Stimulated activated naive B cell treated with anti-CD40 and anti-IgM and Interleukin-4, amounts not matched to agents 10 μg/mL and 1 μg/mL and 100 μg/mL, for 72 hours (primary cell): ENCODE measurements at regions not wholly inside any gene's neighbourhood (a gene's known extent, or its start where the extent isn't known, plus 50 kb on each side); places are given as distances from the start of the nearest gene placed in this dataset.

ENCODE experiments used
- ATAC-seq, 2 donors: fragments of 150-1000 bp; cut with Tn5 transposase; replicated peaks; 2 replicates each; pipeline ENCODE4 v1.10.0; 2021; ENCODE audit warnings: moderate library complexity in 1 of 2
- DNase-seq: peaks from one replicate; pipeline ENCODE4 v3.0.0; 2021
- H3K27ac Mint-ChIP-seq: one replicate; pipeline ENCODE4 v1.8.0; 2022; ENCODE audit warnings: mild to moderate bottlenecking, mixed read lengths
- H3K27me3 Mint-ChIP-seq, 2 donors: one replicate each; pipeline ENCODE4 v1.8.0; 2022; ENCODE audit warnings: mixed read lengths in 2 of 2
- H3K36me3 Mint-ChIP-seq, 2 donors: one replicate each; pipeline ENCODE4 v1.8.0; 2022; ENCODE audit warnings: mixed read lengths in 2 of 2, mild to moderate bottlenecking in 1 of 2
- H3K4me1 Mint-ChIP-seq, 2 donors: one replicate each; pipeline ENCODE4 v1.8.0; 2022; ENCODE audit warnings: mixed read lengths in 2 of 2, mild to moderate bottlenecking in 1 of 2
- H3K4me3 Mint-ChIP-seq, 2 donors: one replicate each; pipeline ENCODE4 v1.8.0; 2022; ENCODE audit warnings: mild to moderate bottlenecking in 2 of 2, mixed read lengths in 2 of 2, moderate library complexity in 1 of 2
- H3K9me3 Mint-ChIP-seq, 2 donors: one replicate each; pipeline ENCODE4 v1.8.0; 2022; ENCODE audit warnings: mixed read lengths in 2 of 2, mild to moderate bottlenecking in 1 of 2

DNA sequence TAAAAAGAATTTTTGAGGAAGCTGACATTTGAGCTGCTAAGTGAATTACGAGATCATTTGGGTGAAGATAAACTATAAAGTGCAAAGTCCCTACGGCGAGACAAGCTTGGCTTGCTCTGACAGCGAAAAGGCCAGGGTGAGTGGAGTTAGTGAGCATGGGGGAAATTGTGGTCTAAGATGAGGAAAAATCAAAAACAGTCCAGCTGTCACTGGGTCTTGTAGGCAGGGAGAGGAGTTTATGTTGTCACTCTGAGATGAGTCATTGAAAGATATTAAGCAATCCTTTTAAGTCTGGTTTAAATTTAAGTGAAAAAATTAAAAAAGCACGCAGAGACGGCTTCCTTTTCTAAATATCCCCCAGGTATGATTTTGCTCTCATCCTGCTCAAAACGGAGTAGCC is 601.9 kb downstream of the MRPL39 start:
- Mint-ChIP-seq H3K4me1 (peaks cover 4 to 9% of the 10 kb centered on the region in 2 donors), H3K4me3 (no peak overlapping the region), H3K27me3 (no peaks in the 10 kb centered on the region), H3K9me3 (peaks cover 6 to 7% of the 10 kb centered on the region in 2 donors), H3K27ac (no peak overlapping the region), H3K36me3 (peaks cover 0 to 7% of the 10 kb centered on the region in 2 donors)
- DNase-seq (no peak), ATAC-seq (peak; percentile 73 to 80)

DNA sequence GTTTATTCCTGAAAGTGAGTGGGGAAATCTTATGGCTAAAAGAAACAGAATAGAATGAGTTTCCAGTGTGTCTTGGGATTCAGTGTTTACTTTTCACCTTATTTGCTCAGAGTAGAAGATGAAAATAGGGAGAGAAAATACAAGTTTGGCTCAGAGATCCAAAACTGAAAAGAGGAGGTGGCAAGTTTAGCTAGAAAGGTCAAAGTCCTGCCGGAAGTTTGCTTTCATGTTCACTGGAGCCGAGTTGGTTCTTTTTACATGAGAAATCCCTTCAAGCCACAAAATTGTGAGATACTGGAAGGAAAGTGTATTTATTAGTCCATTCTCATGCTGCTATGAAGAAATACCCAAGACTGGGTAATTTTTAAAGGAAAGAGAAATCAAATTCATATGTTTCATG is 604.6 kb downstream of the MRPL39 start:
- no peak overlapping the region for H3K27ac Mint-ChIP-seq
- peaks cover 0 to 7% of the 10 kb centered on the region in 2 donors for H3K36me3 Mint-ChIP-seq
- H3K4me1 Mint-ChIP-seq: peaks cover 4 to 9% of the 10 kb centered on the region in 2 donors
- ATAC-seq: no peak
- H3K27me3 Mint-ChIP-seq: no peaks in the 10 kb centered on the region
- H3K9me3 Mint-ChIP-seq: peaks cover 6 to 7% of the 10 kb centered on the region in 2 donors
- H3K4me3 Mint-ChIP-seq: no peak overlapping the region
- DNase-seq: no peak

DNA sequence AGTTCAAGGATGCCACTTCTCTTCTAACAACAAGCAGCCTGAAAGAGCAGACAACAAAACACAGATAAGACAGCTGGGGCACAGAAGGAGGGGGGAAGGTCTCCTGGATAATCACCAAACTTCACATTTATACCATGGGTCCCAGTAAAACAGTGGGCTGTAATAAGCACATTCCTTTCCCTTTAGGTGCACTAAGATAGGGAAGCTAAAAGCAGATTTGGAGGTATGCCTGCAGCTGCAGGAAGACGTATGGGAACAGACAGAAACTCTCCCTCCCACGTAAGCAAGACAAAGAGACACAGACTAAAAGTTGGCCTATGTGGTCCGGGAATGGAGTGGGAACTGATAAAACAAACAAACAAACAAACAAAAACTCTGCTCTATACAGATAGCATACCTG is 612.1 kb downstream of the MRPL39 start:
- H3K36me3 Mint-ChIP-seq: no peaks in the 10 kb centered on the region
- H3K4me1 Mint-ChIP-seq: peaks cover 6 to 12% of the 10 kb centered on the region in 2 donors

DNA sequence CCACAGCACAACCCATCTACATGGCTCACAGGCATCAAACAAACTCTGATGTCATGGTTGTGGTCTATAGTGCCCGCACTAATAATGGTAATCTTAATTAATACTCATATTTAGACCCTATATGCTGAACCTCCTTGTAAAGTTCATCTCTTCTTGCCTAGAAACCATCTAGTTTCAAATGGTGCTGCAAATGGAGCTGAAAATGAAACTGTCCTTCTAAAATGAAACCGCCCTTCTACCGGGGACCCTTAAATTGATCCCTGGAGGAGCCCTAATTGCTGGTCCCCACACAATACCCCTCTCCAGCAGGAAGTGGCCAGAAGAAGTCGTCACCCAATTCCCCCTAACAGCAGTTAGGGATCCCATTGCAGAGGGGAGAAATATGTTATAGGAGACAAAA is 612.6 kb downstream of the MRPL39 start:
- Mint-ChIP-seq H3K27ac (no peak overlapping the region), H3K4me3 (no peak overlapping the region), H3K9me3 (peaks cover 0 to 2% of the 10 kb centered on the region in 2 donors), H3K36me3 (no peaks in the 10 kb centered on the region), H3K4me1 (peaks cover 6 to 12% of the 10 kb centered on the region in 2 donors), H3K27me3 (no peaks in the 10 kb centered on the region)
- no peak for DNase-seq
- ATAC-seq: no peak

More for the DNA sequence above, 612.1 kb downstream of the MRPL39 start:
- no peak overlapping the region for H3K4me3 Mint-ChIP-seq
- no peak overlapping the region for H3K27ac Mint-ChIP-seq
- H3K27me3 Mint-ChIP-seq: no peaks in the 10 kb centered on the region
- ATAC-seq: no peak
- DNase-seq: no peak
- H3K9me3 Mint-ChIP-seq: peaks cover 0 to 2% of the 10 kb centered on the region in 2 donors

DNA sequence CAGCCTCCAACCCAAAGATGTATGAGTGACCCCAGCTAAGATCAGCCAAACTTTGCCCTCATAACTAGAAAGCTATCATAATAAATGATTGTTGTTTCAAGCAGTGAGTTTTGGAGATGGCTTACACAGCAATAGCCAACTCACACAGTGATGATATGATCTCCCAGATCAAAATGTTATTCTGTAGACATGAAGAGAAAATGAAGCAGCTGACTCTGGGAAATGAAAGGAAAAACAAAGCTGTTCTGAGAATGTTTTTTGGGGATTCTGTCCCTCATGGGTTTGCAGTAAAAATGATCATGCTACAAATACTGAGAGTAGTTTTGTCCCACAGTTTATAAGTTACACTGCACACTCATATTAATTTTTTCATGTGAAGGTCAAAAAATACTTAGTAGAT is 617.8 kb downstream of the MRPL39 start:
- Mint-ChIP-seq H3K27me3 (peaks cover 0 to 7% of the 10 kb centered on the region in 2 donors), H3K9me3 (peaks cover 0 to under 1% of the 10 kb centered on the region in 2 donors), H3K36me3 (no peaks in the 10 kb centered on the region), H3K4me3 (no peak overlapping the region), H3K4me1 (peaks cover under 1 to 3% of the 10 kb centered on the region in 2 donors), H3K27ac (no peak overlapping the region)
- DNase-seq (no peak), ATAC-seq (no peak)

DNA sequence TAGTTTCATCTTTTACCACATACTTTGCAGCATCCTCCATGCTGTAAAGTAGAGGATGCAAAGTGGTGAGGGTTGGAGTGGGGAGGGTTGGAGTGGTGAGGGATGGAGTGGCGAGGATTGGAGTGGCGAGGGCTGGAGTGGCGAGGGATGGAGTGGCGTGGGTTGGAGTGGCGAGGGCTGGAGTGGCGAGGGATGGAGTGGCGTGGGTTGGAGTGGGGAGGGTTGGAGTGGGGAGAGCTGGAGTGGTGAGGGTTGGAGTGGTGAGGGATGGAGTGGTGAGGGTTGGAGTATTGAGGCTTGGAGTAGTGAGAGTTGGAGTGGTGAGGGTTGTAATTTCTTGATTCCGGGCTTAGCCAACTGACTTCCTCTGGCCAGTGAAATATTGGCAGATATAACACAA is 618.3 kb downstream of the MRPL39 start:
- Mint-ChIP-seq H3K9me3 (peaks cover 0 to 1% of the 10 kb centered on the region in 2 donors), H3K27me3 (peaks cover 0 to 10% of the 10 kb centered on the region in 2 donors), H3K36me3 (no peaks in the 10 kb centered on the region), H3K27ac (no peak overlapping the region), H3K4me1 (peaks cover 2 to 7% of the 10 kb centered on the region in 2 donors), H3K4me3 (no peak overlapping the region)
- DNase-seq (no peak), ATAC-seq (no peak)

DNA sequence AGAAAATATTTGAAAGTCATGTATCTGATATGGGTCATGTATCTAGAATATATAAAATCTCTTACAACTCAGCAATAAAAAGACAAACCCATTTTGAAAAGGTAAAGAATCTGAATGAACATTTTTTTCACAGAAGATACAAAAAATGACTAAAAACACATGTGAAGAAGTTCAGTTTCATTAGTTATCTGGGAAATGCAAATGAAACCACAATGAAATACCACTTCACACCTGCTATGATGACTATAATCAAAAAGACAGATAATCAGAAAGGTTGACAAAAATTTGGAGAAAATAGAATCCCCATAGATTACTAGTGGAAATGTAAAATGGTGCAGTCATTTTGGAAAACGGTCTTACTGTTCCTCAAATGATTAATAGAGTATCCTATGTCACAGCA is 631.0 kb downstream of the MRPL39 start:
- peaks cover 6 to 12% of the 10 kb centered on the region in 2 donors for H3K36me3 Mint-ChIP-seq
- no peak overlapping the region for H3K4me3 Mint-ChIP-seq
- no peaks in the 10 kb centered on the region for H3K4me1 Mint-ChIP-seq
- DNase-seq (no peak), ATAC-seq (no peak)
- no peaks in the 10 kb centered on the region for H3K27me3 Mint-ChIP-seq
- no peak overlapping the region for H3K27ac Mint-ChIP-seq
- H3K9me3 Mint-ChIP-seq: peaks cover 10 to 12% of the 10 kb centered on the region in 2 donors

DNA sequence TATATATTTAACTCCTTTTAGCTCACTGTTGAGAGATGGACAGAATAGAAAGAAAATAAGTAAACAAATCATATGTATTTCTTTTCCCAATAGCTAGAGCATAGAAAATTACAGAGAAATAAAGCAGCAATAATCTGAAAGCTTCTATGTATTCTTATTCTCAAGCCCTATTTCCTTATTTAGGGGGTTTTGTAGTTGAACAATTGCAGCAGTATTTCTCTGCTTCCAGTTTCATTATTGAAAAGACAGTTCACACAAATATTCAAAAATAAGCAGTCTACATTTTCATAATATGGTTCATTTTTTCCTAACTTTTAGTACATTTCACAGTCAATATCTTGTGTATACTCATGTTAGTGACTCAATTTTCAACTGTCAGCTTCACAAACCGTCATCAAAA is 638.2 kb downstream of the MRPL39 start:
- Mint-ChIP-seq H3K27ac (no peak overlapping the region), H3K4me3 (no peak overlapping the region), H3K27me3 (no peaks in the 10 kb centered on the region), H3K36me3 (peaks cover 6 to 15% of the 10 kb centered on the region in 2 donors), H3K9me3 (peaks cover 11 to 15% of the 10 kb centered on the region in 2 donors), H3K4me1 (no peaks in the 10 kb centered on the region)
- no peak for ATAC-seq
- DNase-seq: no peak

DNA sequence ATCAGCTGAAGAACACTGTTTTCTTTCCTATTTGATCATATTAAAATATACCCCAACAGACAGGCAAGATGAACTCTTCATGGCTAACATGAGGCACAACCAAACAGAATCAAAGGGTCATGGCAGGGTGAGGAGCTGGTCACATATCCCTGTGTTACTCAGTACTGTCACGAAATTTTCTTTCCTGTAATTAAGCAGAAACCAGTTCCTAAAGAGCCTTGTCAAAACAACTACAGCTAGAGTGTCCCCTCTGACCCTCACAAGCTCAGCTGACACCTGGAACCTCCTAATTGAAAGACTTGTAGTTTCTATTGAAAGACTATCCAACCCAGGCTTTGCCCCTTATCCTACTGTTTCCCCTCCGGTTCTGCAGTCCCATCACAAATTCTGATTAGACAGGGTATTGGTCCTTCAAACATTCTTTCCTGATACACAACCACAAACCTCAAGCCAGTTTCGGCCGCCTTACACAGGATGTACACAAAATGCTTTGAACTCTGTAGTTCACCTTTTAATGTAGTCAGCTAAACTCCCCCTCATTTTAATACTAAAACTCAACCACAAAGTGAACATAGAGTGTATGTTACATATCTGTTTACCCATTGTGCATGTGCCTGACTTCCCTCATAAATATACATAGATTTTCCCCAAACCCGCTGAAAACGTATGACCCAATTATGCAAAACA is 651.9 kb downstream of the MRPL39 start:
- no peaks in the 10 kb centered on the region for H3K36me3 Mint-ChIP-seq
- H3K27ac Mint-ChIP-seq: no peak overlapping the region
- H3K4me1 Mint-ChIP-seq: peaks cover 0 to 4% of the 10 kb centered on the region in 2 donors
- no peak overlapping the region for H3K4me3 Mint-ChIP-seq
- H3K27me3 Mint-ChIP-seq: peaks cover 0 to 6% of the 10 kb centered on the region in 2 donors
- peak; percentile 82 to 84 for ATAC-seq
- DNase-seq: peak; percentile 23
- no peaks in the 10 kb centered on the region for H3K9me3 Mint-ChIP-seq

DNA sequence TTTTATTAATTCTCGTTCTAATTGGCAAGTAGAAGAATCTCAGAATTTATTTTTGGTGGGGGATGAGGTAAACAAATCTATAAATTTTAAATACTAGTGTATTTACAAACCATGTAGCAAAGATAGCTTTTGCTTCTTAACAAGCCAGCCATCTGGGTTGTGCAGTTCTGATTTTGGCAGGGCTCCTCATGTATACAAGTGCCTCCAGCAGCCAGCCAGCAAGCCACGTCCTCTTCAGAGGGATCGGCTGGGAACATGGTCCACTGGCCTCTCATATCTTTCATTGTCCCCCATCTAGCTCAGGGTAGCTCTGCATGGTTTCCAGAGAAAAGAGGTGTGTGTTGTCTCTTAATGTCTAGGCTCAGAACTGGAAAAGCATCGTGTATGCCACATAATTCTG is 659.1 kb downstream of the MRPL39 start:
- Mint-ChIP-seq H3K36me3 (no peaks in the 10 kb centered on the region), H3K4me1 (no peaks in the 10 kb centered on the region), H3K4me3 (no peak overlapping the region), H3K27me3 (no peaks in the 10 kb centered on the region), H3K9me3 (peaks cover 0 to 1% of the 10 kb centered on the region in 2 donors), H3K27ac (no peak overlapping the region)
- ATAC-seq (no peak), DNase-seq (no peak)

DNA sequence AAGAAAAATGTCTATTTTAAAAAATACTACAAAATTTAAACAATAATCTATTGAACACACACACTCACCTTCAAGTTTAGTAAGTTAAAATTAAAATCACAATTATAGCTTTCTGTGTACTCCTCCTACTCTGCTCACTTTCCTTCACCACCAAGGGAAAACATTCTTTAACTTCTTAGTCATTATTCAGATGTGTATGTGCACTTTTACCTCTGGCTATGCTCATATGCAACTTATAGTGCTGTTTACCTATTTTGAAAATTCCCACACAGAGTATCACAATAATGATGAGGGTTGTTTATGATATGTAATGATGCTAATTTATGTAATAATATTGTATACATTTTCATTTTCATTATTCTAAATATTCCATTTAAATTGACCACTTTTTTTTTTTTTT is 661.4 kb downstream of the MRPL39 start:
- Mint-ChIP-seq H3K4me1 (no peaks in the 10 kb centered on the region), H3K27ac (no peak overlapping the region), H3K4me3 (no peak overlapping the region), H3K36me3 (no peaks in the 10 kb centered on the region), H3K27me3 (no peaks in the 10 kb centered on the region), H3K9me3 (peaks cover 0 to 1% of the 10 kb centered on the region in 2 donors)
- ATAC-seq (no peak), DNase-seq (no peak)

DNA sequence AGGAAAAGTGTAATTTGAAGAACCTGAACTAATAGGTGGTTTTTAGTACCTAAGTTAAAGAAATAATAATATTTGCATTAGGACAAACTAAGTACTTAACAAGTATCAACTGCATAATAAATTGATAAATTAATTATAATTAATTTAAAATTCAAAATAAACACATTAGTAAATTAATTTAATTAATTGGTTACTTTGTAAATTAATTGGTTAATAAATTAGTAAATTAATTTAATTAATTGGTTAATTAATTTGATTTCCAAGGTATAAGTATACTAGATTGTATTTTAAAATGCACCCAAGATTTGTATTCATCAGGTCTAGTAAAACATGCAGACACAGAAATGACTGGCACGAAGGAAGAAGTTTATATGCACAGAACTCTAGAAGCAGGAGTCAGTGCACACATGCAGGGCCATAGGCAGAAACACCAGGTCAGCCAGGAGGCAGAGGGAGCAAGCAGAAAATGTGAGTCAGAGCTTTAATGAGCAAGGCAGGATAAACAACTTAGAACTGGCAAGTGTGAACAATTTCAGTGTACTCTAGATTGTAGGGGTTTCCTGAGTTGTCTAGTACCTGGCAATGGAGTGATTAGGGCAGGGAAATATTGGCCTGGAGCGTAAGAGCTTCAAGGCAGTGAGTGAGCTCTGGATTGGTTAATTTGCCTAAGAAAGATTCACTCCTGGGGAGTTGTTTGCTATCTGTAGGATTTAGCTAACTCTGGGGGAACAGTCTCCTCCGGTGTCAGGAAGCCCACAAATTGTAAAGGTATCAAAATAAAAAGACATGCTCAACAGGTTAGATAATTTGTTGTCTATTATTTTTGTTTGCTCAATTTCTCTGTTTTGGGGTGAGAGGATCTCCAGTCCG is 665.7 kb downstream of the MRPL39 start:
- Mint-ChIP-seq H3K4me1 (no peaks in the 10 kb centered on the region), H3K9me3 (no peaks in the 10 kb centered on the region), H3K36me3 (no peaks in the 10 kb centered on the region), H3K4me3 (no peak overlapping the region), H3K27ac (no peak overlapping the region), H3K27me3 (peaks cover 0 to 4% of the 10 kb centered on the region in 2 donors)
- ATAC-seq: no peak
- DNase-seq: no peak

DNA sequence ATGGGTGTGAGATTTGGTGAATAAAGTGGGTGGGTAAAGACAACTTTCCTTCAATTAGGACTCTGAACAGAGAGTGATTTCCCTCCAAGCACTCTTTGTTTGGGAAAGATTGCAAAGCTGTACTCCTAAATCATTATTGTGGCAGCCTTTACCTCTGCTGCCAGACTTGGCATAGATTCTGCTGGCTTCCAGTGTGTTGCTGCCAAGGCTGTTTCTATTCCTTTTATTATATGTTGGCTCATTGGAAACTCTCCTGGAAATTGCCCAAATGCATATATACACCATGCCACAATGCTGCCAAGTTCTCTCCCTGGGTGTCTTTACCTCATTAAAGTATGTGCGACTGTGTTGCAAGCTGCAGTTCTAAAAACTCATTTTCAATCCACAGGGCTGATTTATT is 668.0 kb downstream of the MRPL39 start:
- no peaks in the 10 kb centered on the region for H3K4me1 Mint-ChIP-seq
- H3K9me3 Mint-ChIP-seq: no peaks in the 10 kb centered on the region
- H3K4me3 Mint-ChIP-seq: no peak overlapping the region
- H3K27ac Mint-ChIP-seq: no peak overlapping the region
- peaks cover 0 to 12% of the 10 kb centered on the region in 2 donors for H3K27me3 Mint-ChIP-seq
- no peak for ATAC-seq
- no peak for DNase-seq
- no peaks in the 10 kb centered on the region for H3K36me3 Mint-ChIP-seq

DNA sequence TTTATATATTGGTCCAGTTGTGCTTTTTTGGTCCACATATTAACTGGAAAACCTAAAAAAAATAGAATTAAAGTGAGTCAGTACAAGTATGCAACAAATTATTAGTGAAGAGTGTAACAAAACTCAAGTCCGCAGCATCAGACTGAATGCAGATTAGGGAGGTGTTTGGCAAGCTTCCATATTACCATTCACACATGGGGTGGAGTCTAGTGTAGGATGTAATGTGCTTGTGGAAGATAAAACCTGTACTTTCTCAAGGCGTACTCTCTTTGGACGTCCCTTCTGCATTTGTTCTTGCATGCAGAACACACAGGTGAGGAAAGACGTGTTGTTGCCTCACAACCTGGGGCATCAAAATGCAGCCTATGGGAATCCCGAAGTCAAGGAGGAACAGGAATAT is 668.7 kb downstream of the MRPL39 start:
- Mint-ChIP-seq H3K27ac (no peak overlapping the region), H3K4me1 (no peaks in the 10 kb centered on the region), H3K4me3 (no peak overlapping the region), H3K9me3 (no peaks in the 10 kb centered on the region), H3K27me3 (peaks cover 0 to 12% of the 10 kb centered on the region in 2 donors), H3K36me3 (no peaks in the 10 kb centered on the region)
- ATAC-seq (no peak), DNase-seq (no peak)

DNA sequence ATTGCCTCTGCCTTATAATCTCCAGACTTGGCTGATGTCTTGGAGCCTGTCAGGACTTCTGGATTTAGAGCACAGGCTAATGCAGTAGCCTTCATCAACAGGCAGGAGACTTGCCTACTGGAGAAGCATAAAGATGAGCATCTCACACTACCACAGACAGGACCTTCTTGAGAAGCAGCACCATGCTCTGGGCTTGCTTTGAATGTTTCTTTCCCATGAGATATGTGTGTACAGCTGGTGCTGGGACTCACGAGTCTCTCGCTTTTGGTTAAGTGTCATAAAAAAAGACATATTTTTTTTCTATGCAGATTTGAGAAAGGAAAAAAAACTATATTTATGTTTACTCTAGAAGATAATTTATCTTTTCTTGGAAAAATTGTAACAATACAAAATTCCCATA is 671.3 kb downstream of the MRPL39 start:
- Mint-ChIP-seq H3K9me3 (no peaks in the 10 kb centered on the region), H3K36me3 (no peaks in the 10 kb centered on the region), H3K27me3 (peaks cover 0 to 12% of the 10 kb centered on the region in 2 donors), H3K4me1 (no peaks in the 10 kb centered on the region), H3K4me3 (no peak overlapping the region), H3K27ac (no peak overlapping the region)
- ATAC-seq (no peak), DNase-seq (no peak)
